H7 (cell line): ENCODE measurements at regions not wholly inside any gene's neighbourhood (a gene's known extent, or its start where the extent isn't known, plus 50 kb on each side); places are given as distances from the start of the nearest gene placed in this dataset.

Experiments used
- DNase-seq: peaks from one replicate; pipeline ENCODE4 v3.0.0; 2012
- H3K27me3 ChIP-seq: 2 replicates; pipeline ENCODE4 v1.6.0; 2011; ENCODE audit warnings: mild to moderate bottlenecking, low read length; ENCODE audit not compliant: control insufficient read depth, insufficient read depth
- H3K36me3 ChIP-seq: replicated peaks from 2 replicates; pipeline ENCODE4 v1.5.1; 2011; ENCODE audit warnings: low read length; ENCODE audit not compliant: control insufficient read depth, insufficient read depth
- H3K4me3 ChIP-seq: 2 replicates; pipeline ENCODE4 v1.5.1; 2011; ENCODE audit warnings: low read depth, mild to moderate bottlenecking, control low read depth, low read length, moderate library complexity; ENCODE audit not compliant: insufficient read depth

DNA sequence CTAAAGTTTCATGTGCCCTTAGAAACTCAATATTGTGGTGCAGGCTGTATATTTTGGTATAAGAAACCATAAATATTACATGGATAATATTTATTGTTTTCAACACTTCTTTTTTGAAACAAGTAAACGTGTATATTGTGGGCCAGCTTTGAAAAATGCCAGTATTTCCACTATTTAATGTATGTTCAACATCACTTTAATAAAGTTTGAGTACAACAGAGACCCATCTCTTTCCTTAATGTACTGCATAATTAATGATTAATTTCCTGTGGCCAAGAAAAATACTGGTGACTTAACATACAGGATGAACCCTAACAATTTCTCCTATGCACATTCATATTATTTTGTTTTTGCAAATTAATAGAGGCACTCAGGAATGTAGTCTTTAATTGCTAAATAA is 2891.5 kb downstream of the PCDH9 start:
- H3K27me3 ChIP-seq = no peaks in the 10 kb centered on the region
- DNase-seq = no peak
- H3K4me3 ChIP-seq = no peak overlapping the region
- H3K36me3 ChIP-seq = no peaks in the 10 kb centered on the region

DNA sequence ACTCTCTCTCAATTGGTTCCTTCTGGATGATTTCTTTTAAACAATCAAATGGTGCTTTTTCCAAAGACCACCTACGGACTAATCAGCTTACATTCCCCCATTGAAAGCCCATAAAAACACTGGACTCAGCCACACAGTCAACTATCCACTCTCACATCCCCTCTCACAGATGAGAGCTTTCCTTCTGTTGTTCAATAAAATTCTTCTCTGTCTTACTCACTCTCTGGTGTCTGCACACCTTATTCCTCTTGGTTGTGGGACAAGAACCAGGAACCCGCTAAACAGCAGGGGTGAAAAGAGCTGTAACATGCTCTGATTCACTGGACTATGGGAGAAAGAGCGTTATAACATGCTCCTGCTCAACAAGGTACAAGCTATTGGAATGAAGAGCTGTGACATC is 2896.2 kb downstream of the PCDH9 start:
- H3K36me3 ChIP-seq = no peaks in the 10 kb centered on the region
- DNase-seq = no peak
- H3K4me3 ChIP-seq = no peak overlapping the region
- H3K27me3 ChIP-seq = no peaks in the 10 kb centered on the region

DNA sequence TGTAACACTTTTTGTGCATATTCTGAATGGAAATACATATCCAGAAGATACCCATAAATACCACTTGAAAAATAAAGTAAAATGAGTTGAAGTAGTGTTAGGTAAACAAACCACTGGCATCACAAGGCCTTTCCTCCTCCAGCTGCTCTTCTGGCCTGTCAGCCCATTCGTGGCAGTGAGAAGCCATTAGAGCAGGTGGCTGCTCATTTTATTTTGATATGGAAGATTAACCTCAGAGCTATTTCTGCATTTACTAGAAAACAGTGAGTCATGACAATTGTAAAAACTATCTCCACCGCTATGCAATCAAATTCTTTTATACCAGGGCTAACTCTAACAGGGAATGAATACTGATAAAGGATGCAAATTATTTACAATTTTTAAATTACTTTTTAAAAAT is 2898.1 kb downstream of the PCDH9 start:
- DNase-seq = no peak
- Histone ChIP-seq H3K27me3 (no peaks in the 10 kb centered on the region), H3K36me3 (no peaks in the 10 kb centered on the region), H3K4me3 (no peak overlapping the region)

DNA sequence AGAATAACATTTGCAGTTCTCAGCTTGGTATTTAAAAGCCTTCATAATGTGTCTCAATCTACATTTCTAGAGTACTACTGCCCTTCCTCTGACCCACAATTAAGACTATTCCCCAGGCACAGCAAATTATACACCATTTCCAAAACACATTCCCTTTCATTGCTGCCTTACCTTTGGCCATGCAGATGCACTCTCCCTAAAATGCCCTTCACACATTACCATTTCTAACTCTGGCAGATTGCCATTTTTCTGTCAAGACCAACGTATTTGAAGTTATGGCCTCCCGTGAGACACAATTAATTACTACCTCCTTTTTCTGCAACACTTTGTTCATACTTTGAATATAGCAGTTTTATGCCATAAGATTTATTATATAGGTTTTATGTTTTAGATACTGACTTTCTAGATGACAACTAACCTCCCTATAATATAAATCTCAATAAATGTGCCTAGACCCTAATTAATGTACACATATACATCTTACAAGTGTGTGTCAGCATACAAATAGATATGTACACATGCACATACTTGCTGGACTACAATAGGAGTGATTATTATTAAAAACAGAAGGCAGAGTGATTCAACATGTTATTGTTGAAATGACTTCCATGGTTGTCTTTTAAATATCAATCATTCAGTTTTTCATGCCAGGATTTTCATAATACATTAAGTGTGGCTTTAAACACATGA is 2902.5 kb downstream of the PCDH9 start:
- Histone ChIP-seq H3K36me3 (no peaks in the 10 kb centered on the region), H3K27me3 (no peaks in the 10 kb centered on the region), H3K4me3 (no peak overlapping the region)
- no peak for DNase-seq

DNA sequence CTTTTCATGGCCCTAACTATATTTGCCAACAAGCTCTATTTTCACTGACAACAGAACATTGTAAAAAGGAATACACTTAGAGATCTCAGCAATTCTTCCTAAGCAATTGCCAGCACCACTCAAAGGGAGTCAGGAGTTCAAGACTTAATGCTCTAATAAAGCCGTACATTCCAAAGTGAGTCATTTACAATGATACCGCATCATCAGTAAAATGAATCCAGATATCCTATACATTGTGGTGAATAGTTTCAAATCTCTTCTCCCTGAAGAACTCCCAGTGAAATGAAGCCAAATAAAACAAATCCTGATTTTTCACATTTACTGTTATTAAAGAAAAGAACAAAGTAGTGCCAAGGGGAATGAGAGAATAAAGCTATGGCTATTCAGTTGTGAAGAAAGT is 2898.7 kb upstream of the PCDH20 start:
- H3K36me3 ChIP-seq = no peaks in the 10 kb centered on the region
- H3K4me3 ChIP-seq = no peak overlapping the region
- DNase-seq = no peak
- no peaks in the 10 kb centered on the region for H3K27me3 ChIP-seq

DNA sequence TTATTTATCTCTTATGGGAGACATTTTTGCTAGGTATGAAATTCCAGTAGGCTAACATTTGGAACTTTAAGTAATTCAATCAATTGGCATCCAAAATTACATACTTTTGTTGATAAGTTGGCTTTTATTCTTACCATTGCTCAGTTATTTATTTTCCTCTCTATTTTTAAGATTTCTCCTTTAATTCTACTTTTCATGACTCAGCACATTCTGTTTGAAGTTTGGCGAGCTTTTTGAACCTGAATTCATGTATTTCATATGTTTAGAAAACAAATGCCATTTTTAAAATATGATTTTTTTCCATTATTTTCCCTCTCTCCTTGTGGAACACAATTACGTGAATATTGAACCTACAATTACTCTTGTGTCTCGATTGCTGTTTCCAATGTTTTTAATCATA is 2896.3 kb upstream of the PCDH20 start:
- H3K36me3 ChIP-seq = no peaks in the 10 kb centered on the region
- no peaks in the 10 kb centered on the region for H3K27me3 ChIP-seq
- H3K4me3 ChIP-seq = no peak overlapping the region
- DNase-seq = no peak

DNA sequence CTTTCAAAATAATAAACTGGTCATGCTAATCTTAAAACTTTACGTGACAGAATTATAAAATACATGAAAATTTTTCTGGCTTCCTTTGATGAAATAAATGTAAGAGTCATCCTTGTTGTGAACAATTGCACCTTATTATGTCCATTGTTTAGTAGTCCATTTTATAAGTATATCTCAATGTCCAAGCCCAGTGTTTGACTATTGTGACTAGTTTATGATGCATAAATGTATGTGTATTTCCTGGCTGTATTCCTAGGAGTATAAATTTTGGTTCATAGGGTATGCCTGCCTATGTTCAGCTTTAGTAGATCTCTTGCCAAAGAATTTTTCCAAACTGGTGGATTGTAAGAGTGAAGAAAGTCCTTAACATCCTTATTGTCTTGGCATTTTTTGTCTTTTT is 2895.5 kb upstream of the PCDH20 start:
- no peak overlapping the region for H3K4me3 ChIP-seq
- no peak for DNase-seq
- no peaks in the 10 kb centered on the region for H3K27me3 ChIP-seq
- H3K36me3 ChIP-seq = no peaks in the 10 kb centered on the region

DNA sequence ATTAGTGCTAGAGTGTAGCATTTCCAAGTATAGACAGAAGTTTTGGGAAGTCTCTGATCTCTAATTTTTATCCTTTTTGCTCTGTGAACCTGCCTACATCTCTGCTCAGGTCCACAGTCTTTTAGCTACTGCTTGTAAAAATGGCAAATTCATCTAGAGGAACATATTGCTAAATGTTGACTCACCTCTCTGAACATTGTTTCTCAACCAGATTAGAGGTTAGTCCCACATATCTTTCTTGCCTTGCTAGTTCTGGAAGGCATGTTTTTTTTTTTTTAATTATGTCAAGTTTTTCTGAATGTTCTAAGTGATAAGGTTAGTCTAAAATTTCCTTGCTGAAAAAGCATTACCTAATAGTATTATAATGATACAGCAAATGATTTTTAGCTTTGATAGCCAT is 2889.6 kb upstream of the PCDH20 start:
- Histone ChIP-seq H3K4me3 (no peak overlapping the region), H3K27me3 (no peaks in the 10 kb centered on the region), H3K36me3 (no peaks in the 10 kb centered on the region)
- no peak for DNase-seq

DNA sequence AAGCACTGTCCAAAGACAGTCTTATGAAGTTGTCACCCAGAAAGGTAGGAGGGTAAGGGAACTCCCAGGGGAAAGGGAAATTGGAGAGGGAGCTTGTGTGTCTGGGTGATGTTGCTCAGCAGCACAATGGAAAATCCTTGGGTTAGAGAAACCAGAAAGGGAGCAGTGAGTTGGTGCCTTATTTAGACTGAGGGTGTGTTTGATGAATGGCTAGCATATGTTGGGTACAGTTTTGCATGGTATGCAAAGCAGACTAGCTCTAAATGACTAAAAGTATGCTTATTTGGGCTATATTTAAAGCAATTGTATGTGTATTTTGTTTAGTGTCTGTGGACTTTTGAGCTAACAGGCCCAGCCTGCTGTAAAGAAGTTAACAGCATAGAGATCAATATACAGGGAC is 2884.6 kb upstream of the PCDH20 start:
- Histone ChIP-seq H3K36me3 (no peaks in the 10 kb centered on the region), H3K27me3 (no peaks in the 10 kb centered on the region), H3K4me3 (no peak overlapping the region)
- no peak for DNase-seq

DNA sequence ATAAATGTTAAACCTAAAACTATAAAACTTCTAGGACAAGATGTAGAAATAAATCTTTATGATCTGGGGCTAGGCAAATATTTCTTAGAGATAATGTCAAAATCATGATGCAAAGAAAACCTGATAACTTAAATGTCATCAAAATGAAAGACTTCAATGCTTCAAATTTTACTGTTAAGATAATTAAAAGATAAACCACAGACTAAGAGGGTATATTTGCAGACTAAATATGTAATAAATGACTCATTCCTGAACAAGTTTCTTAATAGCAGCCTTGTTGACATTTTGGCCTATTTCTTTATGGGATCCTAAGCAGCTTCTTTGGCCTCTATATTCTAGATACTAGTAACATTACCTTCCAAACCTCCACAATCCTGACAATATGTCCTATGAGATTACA is 2878.3 kb upstream of the PCDH20 start:
- Histone ChIP-seq H3K36me3 (no peaks in the 10 kb centered on the region), H3K4me3 (no peak overlapping the region), H3K27me3 (no peaks in the 10 kb centered on the region)
- DNase-seq = no peak

DNA sequence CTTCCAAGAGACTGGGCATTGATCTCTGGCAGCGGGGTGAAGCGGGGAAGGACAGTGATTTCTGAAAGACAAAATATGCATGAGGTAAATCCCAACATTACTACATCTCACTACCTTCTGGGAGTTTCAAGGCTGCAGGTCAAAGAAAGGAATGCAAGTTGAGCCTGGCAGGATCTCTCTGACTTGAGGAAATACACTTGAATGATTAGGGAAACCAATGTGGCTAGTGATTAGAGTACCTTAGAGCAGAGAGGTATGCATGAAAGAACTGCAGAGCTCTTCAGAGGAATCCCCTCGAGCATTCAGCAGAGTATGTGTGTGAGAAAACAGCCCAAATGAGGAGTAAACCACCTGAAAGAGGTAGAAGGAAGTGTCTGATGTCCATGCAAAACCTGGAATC is 2874.1 kb upstream of the PCDH20 start:
- H3K27me3 ChIP-seq = no peaks in the 10 kb centered on the region
- H3K4me3 ChIP-seq = no peak overlapping the region
- DNase-seq = no peak
- no peaks in the 10 kb centered on the region for H3K36me3 ChIP-seq

DNA sequence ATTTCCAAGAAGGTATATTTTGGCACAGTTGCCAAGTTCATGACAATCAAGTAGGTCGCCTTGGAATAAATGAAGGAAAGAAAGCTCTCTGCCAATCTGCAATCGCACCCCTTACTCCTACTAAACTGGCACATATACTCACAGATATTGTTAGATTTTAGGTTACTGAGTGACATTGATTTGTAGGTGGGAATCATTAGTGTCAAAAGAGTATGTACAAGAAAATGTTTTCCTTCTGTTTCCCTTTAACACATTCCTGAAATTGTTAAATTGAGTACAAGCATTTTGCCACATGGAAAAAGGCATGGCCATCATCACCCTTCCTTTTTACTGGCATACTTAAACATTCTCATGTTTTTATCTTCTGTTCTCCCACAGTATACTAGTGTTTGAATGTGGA is 2868.3 kb upstream of the PCDH20 start:
- Histone ChIP-seq H3K36me3 (no peaks in the 10 kb centered on the region), H3K27me3 (no peaks in the 10 kb centered on the region), H3K4me3 (no peak overlapping the region)
- DNase-seq = no peak

DNA sequence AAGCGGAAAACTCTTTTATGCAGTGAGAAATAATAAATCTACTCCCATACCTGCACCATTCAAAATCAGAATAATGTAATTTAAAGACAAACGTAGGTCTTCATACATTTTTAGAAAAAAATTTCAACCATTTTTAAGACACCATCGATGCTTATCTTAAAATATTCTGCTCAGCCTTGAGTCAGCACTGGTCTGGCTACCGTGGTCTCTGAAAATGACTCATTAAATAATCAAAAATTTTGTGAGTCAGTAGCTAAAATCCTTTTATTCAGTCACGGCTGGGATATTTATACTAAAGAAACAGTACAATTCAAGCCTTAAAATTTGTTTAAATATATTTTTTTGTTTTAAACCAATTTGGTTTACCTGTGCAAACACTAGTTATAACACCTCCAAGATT is 2862.8 kb upstream of the PCDH20 start:
- DNase-seq = no peak
- H3K27me3 ChIP-seq = no peaks in the 10 kb centered on the region
- H3K4me3 ChIP-seq = no peak overlapping the region
- H3K36me3 ChIP-seq = no peaks in the 10 kb centered on the region

DNA sequence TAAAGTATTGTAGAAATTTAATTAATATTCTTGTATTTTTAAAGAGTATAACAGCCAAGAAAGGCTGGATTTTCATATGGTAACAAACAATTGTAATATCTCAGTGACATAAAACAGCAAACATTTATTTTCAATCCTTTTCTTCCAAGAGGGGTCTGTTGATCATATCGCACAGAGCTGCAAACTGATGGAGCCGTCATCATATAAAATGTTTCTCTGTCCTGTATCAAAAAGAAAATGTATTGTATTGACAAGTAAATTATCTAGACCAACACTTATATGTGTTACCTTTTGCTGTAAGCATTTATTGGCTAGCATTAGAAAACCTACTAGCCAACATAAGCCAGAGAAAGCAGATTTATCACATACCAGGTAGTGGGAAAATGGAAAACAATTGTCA is 2861.4 kb upstream of the PCDH20 start:
- DNase-seq = no peak
- no peak overlapping the region for H3K4me3 ChIP-seq

DNA sequence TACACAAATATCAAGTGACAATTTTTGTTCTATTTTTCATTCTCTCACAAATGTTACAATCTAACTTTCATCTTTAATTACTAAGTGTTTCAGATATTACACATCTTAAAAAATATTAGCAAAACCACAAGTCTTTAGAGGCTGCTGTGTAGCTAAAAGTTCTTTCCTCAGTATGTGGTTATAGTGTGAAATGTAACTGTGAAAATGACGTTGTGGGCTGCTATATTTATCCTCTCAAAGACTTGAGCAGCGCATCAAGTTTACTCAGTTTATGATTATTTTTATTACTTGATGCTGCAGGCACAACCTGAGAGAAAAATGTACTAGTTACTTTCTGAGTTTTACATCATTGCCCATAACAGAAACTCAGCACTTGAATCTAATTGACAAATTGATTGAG is 2860.6 kb upstream of the PCDH20 start:
- DNase-seq = no peak
- Histone ChIP-seq H3K4me3 (no peak overlapping the region), H3K36me3 (no peaks in the 10 kb centered on the region), H3K27me3 (no peaks in the 10 kb centered on the region)

More for the DNA sequence above, 2861.4 kb upstream of the PCDH20 start:
- Histone ChIP-seq H3K27me3 (no peaks in the 10 kb centered on the region), H3K36me3 (no peaks in the 10 kb centered on the region)
